Nucleus accumbens (tissue), 56 donors: ENCODE measurements at regions not wholly inside any gene's neighbourhood (a gene's known extent, or its start where the extent isn't known, plus 50 kb on each side); places are given as distances from the start of the nearest gene placed in this dataset.
"Not testable (repeated sequence)": the region's sequence is repeated elsewhere in the genome, so short reads cannot be mapped to it uniquely, and the experiment has no call there.

ENCODE experiments used
- DNase-seq, 56 donors: peaks; one replicate each; lab custom pipeline; 2025; lab: John Stamatoyannopoulos, UW

DNA sequence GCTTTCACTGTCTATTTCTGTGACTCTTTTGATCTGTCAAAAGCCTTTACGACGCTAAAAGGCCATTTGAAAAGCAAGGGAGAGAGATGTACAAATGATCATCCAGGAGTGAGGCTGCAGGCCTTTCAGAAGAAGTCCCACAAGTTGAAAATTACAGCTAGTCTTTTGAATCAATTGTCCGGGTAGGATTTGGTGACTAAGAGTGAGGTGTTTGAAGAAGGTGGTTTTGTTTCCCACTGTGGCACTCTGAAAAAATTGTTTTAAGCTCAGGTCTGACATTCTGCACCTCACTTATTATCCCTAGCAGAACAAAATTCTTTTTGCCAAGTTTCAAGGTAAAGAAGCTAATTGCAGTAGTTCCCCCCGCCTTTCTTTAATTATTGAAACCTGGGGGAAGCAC lies 50.8 kb upstream of the TMEM108 start:
- DNase-seq, result no peak

DNA sequence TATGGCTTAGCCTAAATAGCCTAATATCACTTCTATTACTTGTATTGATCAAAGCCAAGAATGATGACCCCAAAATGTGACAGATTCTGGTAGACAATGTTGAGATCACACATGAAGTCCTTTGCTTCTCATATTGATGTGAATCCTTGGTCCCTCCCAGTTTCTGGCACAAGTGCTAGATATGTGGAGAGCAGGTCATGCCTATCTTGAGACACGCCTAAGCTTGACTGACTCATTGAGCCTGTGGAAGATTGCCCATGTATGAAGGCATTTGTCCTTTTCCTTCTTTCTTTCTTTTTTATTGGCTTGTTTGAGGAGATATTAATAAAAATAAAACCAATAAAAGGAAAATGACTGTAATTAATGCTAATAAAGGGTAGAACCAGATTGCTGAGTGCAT lies 54.0 kb upstream of the TMEM108 start:
- no peak for DNase-seq

DNA sequence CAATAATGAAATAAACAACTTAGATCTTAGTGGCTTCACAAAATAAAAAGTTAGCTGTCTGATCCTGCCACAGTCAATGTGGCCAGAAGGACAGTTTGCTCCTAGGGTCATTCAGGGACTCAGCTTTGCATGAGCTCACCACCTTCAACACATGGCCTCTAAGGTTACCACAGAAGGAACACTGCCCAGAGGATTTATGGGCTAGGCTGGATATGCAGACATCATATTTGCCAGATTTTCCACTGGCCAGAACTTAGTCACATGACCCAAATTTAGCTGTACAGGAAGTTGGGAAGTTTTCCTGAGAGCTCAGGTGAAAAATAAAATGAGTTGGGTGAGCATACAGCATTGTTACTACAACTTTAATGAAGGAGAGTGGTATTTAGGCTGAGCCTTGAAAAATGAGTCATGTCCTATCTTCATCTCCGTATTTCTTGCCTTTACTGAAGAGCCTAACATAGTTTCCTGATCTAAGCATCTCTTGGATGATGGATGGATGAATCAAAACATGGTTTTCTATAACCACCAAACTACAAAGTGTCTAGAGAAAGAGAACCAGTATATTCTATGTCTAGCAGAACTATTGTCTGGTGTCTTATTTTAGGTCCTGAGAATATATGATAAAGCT lies 54.9 kb upstream of the TMEM108 start:
- no peak for DNase-seq

DNA sequence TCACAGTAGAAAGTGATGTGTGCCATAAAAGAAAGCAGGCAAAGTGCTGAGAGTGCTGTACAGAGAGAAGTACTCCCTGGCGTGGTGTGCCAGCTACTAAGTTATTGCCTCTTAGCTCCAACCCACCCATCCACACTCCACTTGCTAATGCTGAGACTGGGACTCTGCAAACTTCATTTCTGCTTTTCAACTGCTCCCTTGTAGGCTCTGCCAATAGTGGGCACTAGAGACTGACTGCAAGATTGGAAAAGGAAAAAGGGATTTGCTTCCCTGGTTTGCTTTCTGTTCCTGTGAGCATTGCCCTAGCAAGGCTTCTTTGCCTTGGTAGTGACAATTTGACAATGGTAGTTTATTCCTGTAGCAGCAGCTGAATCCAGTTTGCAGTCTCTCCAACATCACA lies 56.5 kb upstream of the TMEM108 start:
- DNase-seq, result no peak

DNA sequence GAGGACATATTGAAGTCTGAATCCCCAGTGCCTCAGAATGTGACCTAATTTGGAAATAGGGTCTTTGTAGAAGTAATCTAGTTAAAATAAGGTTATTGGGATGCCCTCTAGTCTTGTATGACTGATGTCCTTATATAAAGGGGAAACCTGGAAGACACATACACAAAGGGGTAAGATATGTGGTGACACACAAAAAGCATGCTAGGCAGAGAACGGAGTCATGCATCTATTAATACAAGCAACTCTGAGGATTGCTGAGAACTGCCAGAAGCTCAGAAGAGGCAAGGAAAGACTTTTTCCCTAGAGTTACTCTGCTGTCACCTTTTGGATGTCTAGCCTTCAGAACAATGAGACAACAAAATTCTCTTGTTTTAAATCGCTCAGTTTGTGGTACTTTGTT lies 58.1 kb upstream of the TMEM108 start:
- no peak for DNase-seq

DNA sequence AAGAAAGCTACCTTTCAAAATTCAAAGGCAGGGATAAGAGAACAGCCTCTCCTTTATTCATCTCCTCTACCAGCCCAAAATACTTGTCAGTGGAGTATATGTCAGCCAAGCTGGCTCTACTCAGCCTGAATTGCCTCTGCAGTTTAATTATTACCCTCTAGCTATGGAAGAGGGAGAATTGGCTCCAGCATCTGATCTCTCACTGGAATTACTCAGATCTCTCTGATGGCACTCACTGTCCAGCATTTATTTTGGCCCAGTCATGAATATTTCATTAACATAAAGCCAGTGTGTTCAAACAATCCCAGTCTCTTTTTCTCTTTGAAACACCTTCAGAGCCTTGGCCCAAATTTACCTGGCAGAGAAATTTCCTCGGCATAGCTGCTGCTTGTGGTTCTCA lies 58.6 kb upstream of the TMEM108 start:
- DNase-seq, result no peak

DNA sequence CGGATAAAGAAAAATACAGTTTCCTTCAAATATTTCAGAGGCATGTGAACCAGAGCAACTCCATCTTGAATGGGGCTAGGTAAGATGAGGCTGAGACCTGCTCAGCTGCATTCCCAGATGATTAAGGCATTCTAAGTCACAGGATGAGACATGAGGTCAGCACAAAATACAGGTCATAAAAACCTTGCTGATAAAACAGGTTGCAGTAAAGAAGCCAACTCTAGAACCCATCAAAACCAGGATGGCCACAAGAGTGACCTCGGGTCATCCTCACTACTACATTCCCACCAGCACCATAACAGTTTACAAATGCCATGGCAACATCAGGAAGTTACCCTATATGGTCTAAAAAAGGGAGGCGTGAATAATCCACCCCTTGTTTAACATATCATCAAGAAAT lies 59.2 kb upstream of the TMEM108 start:
- not testable (repeated sequence) for DNase-seq

DNA sequence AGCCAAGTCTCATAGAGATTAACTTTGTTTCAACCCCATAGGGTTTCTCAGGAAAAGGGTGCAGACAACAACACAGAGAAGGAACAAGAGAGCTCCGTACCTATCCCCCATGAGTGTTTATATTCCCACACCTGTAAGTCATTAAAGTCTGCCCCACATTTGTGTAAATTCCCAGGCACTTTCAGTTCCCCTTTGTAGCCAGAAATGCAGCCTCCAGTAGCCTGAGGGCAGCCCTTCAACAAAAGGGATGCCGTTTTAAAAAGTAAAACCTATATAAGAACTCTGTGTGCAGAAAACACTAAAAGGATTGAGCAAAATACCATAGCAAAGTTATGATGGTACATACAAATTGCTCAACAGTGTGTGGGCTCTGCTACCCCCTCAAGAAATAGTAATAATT lies 59.7 kb upstream of the TMEM108 start:
- DNase-seq, result no peak

DNA sequence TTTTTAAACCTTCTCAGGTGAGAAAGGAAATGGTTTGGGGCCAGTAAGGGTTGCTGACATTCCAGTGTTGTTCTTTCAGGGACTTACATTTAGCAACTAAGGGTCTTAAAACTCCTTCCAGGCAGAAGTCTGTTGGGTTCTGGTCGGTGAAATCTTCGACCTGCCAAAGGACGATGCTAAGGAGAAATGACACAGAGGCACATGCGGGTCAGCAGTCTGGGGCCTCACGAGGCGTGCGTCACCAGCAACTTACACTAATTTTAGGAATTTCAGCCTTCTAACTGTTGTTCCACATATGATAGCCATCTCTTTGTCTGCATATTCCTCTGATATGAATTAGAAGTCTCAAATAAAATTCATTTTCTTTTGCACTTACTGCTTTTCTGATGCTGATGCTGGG lies 64.1 kb upstream of the TMEM108 start:
- DNase-seq, result no peak

DNA sequence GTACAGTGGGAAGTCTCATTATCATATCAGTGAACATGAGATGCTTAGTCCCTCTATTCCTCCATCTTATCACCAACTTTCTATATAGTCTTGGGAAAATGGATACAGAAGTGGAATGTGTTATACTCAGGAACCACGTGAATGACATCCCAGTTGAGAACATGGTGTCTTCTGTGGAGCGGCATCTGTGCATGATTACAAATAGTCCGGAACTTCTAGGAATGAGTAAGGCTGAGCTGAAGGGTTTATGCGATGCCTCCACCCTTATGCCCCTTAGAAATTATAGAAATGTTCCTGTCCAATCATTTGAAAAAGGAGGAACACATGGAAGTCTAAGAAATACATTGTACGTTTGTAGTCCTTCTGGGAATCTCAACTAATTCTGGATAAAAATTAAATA lies 64.8 kb upstream of the TMEM108 start:
- DNase-seq, result no peak

DNA sequence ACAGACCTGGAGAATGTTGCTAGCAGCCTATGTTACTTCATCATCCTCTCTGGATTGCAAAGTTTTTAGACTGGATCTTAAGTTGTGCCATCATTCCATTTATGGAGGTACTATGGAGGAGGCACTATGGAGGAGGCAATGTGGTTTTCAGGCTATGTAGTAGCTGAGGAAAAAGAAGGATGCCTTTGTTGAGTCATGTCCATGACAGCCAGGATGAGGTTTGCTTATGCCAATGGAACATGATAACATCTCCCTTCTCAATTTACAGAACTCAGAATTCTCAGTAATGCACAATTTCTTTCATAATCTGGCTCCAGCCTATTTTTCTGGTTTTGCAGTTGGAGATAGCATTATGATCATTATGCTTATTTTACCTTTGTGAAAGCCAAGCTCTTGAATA lies 65.9 kb upstream of the TMEM108 start:
- no peak for DNase-seq

DNA sequence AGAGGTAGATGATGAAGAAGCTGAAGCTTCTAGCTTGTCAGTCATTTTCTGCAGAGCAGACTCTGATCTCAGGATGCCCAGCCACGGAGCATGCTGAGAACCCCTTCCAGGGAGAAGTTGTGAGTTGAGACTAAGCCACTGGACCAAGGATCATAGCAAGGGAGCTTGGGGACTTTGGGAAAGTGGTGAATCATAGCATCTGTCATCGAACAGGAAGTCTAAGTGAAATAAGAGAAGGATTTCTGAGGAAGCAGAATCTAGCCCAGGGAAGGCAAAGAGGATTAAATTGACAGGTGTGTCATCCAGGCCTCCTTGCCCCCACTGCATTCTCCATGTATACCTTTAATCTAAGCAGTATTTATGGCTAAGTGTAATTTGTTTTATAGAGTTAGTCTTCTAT lies 71.8 kb upstream of the TMEM108 start:
- DNase-seq, result no peak

DNA sequence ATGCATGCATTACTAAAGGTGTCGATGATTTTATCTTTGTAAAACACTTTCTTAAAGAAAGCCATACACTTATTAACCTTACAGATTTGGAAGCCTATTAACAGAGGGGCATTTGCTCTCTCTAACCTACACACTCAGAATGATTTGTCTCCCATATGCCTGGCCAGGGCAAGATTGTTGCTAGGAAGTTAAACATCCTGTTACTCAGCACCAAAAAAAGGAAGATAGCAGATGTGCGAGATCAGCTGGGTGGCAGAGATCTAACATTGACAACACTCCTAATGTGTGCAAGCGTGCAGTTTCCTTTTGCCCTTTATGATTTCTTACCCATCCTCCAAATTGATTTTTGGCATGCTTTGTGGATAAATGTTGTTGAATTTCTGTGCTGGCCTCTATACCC lies 73.9 kb upstream of the TMEM108 start:
- DNase-seq, result no peak

DNA sequence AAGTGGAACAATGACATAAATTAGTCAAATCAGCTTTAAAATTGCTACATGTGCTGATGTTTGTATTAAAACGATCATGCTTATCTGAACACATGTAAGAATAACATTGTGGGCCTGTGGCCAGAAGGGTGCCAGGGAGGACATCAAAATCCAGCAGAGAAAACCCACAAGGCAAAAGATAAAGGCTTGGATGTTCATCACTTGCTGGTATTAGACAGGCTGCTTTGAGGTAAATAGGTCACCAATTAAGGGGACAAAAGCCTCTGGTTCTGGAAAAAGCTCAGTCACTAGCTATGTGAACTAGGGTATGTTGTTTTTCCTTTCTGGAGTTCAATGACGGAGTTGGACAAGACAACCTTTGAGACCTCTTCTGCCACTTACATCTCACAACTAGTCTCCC lies 74.4 kb upstream of the TMEM108 start:
- no peak for DNase-seq

DNA sequence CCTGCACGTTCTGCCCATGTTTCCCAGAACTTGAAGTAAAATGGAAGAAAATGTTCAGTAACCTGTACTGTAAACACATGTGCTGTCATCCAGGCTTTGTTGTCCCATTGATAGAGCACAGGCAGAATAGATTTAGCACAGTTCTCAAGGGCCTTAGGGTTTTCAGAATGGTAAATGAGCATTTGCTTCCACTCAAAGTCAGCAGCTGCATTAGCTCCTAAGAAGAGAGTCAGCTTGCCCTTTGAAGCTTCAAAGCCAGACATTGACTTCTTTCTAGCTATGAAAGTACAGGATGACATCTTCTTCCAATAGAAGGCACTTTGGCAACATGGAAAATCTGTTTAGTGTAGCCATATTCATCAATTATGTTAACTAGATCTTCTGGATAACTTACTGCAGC lies 76.2 kb upstream of the TMEM108 start:
- DNase-seq, result no peak

DNA sequence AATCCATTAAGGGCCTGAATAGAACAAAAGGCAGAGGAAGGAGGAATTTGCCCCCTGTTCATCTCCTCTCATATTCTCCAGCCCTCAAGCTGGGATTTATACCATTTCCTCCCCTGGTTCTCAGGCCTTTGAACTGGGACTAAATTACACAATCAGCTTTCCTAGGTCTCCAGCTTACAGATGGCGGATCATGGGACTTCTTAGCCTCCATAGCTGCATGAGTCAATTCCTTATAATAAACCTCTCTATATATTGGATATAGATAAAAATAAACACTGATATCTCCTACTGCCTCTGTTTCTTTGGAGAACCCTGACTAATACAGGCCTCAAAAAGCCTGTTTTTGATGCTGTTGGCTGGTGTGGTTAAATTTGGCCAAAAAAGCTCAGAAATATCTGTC lies 84.5 kb upstream of the TMEM108 start:
- DNase-seq, result no peak

DNA sequence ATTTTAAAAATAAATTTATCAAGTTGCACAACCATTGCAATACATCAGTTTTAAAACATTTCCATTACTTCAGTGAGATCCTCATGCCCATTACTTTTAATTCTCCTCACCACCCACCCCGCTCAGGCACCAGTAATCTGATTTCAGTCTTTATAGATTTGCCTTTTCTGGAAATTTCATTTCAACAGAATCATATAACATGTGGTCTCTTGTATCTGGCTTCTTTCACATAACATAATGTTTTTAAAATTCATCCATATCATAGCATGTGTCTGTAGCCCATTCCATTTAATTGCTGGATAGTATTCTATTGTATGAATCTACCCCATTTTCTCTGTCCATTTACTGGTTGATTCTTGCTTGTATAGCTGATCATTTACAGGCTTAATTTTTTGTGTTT lies 110.3 kb upstream of the TMEM108 start:
- no peak for DNase-seq

DNA sequence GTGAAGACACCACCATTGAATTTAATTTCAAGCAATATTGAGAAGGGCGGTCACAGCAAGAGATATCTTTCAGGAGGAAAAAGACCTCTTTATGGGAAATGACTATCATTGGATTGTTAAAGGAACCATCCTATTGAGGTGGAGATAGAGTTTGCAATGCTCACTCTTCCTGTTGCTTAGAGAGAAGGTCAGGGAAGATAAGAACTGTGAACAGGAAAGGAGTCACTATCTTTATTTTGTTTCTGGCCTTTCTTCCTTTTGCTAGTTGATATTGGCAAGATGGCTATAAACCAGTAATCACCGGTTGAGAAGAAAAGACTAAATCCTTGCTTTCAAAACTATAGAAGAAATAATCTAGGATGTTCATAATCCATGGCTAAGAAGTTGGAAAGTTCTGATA lies 112.1 kb upstream of the TMEM108 start:
- DNase-seq, result no peak

DNA sequence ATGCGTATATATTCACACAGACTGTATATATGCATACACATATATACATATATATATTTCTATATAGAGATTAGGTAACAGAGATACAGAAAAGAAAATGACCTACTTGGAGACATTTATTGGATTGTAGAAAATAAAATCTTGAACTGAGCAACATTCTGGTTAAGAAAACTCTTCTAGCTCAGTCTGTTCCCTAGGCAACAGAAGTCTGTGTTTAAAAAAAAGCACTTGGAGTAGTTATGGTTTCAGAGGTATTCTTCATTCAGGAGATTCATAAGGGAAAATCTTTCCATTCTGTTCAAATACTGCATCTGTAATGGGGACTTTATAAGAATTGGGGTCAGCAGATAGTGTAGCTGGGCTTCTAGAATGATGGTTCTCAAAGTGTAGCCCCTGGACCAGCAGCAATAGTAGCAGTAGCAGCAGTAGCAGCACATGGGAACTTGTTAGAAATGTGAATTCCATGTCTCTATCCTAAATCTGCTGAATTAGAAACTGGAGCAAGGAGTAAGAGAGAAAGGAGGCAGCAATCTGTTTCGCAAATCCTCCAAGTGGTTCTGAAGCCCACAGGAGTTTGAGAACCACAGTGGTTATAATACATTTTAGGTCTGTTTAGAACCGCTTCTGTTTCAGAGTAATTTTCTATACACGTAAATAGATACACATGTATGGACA lies 112.8 kb upstream of the TMEM108 start:
- DNase-seq, result no peak

DNA sequence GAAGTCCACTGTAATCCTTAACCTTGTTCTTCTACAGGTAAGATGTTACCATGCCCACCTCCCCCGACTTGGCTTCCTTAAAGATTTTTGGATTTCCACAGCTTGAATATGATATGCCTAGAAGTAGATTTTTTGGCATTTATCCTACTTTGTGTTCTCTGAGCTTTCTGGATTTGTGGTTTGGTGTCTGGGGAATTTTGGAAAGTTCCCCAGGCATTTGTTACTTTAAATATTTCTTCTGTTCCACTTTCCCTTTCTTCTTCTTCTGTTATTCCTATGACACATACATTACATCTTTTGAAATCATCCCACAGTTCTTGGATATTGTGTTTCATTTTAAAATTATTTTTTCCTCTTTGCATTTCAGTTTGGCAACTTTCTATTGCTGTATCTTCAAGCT lies 122.1 kb upstream of the TMEM108 start:
- no peak for DNase-seq

DNA sequence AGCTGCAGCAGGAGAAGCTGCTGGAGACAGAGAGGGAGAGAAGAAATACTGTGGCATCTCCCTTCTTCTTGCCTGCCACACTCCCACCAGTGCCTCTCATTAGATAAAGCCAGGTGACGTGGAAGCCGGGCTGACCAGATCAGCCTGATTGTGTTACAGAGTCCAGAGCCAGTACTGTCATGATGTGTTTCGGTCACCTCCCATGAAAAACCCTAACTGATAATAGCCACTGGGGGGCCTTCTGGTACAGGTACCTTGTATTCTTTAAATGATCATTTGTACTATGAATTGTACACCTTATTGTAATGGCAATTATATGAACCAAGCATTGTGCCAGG lies 125.8 kb upstream of the TMEM108 start:
- no peak for DNase-seq

DNA sequence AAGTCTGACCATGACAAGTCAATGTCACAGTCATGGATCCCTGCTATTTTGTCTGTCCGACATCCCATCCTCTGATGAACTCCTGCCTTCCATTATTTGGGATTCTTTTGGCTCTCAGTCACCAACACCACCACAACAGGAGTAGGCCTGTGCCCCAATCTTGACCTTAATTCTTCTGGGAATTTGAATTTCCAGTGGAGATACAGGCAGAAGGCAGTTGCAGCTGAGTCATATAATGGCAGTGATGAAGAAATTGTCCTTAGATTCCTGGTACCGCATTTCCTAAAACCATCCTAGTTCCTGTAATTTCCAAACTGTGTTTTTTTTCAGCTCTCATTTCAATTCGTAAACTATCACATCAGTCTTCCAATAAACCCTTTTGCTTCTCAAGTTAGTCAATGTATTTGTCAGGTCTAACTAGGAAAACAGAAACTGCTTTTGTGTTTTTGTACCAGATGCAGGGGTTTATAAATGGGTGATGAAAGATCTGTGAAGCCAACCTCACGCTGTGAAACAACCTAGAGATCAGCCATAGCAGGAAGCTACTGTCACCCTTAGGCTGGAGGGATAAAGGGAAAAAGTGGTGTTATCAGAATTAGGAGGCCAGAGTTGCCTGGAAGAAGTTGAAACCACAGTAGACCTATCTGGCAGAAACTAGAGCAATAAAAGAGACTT lies 126.3 kb upstream of the TMEM108 start:
- DNase-seq, result no peak
